BJ (cell line): ENCODE measurements at regions not wholly inside any gene's neighbourhood (a gene's known extent, or its start where the extent isn't known, plus 50 kb on each side); places are given as distances from the start of the nearest gene placed in this dataset.
A peak's percentile ranks its signal among the peaks of the same experiment; 100 is the strongest.
"Not testable (repeated sequence)": the region's sequence is repeated elsewhere in the genome, so short reads cannot be mapped to it uniquely, and the experiment has no call there.

Experiments
- CTCF ChIA-PET: fragments of 350-600 bp; formaldehyde crosslinking; extraction: SDS; loops from one replicate; lab custom pipeline; 2021; ENCODE audit warnings: antibody characterized with exemption, inconsistent platforms; lab: Yijun Ruan, JAX
- POLR2A ChIA-PET: fragments of 300-600 bp; sonication (Branson Sonifier 250); formaldehyde crosslinking; extraction: SDS; loops from one replicate; lab custom pipeline; 2021; ENCODE audit warnings: antibody characterized with exemption; lab: Charles Lee
- DNase-seq: peaks from one replicate; pipeline ENCODE4 v3.0.0-alpha.2; 2011; ENCODE audit warnings: low read depth
- H3K27me3 ChIP-seq: 2 replicates; pipeline ENCODE4 v1.6.0; 2011; ENCODE audit warnings: low read length; ENCODE audit not compliant: control insufficient read depth, insufficient read depth
- H3K36me3 ChIP-seq: 2 replicates; pipeline ENCODE4 v1.5.1; 2011; ENCODE audit warnings: low read length; ENCODE audit not compliant: control insufficient read depth, insufficient read depth
- H3K4me3 ChIP-seq: 2 replicates; pipeline ENCODE4 v1.5.1; 2011; ENCODE audit warnings: low read depth, mild to moderate bottlenecking, control low read depth, low read length
- CTCF ChIP-seq: IDR thresholded peaks from 2 replicates; pipeline ENCODE4 v1.5.1; 2011; ENCODE audit warnings: low read depth, mild to moderate bottlenecking, control low read depth, inconsistent platforms, low read length, moderate library complexity; ENCODE audit not compliant: insufficient read depth

- CTCF ChIA-PET = interaction anchor here (1.3 kb wide), 1 partner anchor 1825 kb away, joined by 3 read pairs; no protein-coding TSS in a partner anchor
- POLR2A ChIA-PET = interaction anchor here (0.5 to 0.6 kb wide), 3 partner anchors 468 to 1383 kb away, joined by 3 read pairs; no protein-coding TSS in a partner anchor
- Histone ChIP-seq H3K27me3 (no peaks in the 10 kb centered on the region), H3K4me3 (no peak overlapping the region), H3K36me3 (no peaks in the 10 kb centered on the region)
- DNase-seq = peak; percentile 88
- no peak for TF ChIP-seq CTCF
These were observed 346.9 kb upstream of the PSMD7 start for GRCh38 chr16:73949574-73950320.

GRCh38 chr16:73945631-73946030 lies 351.0 kb upstream of the PSMD7 start:
- Histone ChIP-seq H3K4me3 (no peak overlapping the region), H3K36me3 (no peaks in the 10 kb centered on the region), H3K27me3 (no peaks in the 10 kb centered on the region)
- no peak for DNase-seq
- TF ChIP-seq CTCF = no peak
- ChIA-PET CTCF (interaction anchor here (2.0 kb wide), 1 partner anchor 11 kb away, joined by 7 read pairs; no protein-coding TSS in a partner anchor), POLR2A (no interaction called here)

GRCh38 chr16:73943184-73943583 lies 353.4 kb upstream of the PSMD7 start:
- H3K4me3 ChIP-seq, H3K27me3 ChIP-seq, CTCF ChIA-PET, H3K36me3 ChIP-seq, DNase-seq, POLR2A ChIA-PET: not testable (repeated sequence)

DNA sequence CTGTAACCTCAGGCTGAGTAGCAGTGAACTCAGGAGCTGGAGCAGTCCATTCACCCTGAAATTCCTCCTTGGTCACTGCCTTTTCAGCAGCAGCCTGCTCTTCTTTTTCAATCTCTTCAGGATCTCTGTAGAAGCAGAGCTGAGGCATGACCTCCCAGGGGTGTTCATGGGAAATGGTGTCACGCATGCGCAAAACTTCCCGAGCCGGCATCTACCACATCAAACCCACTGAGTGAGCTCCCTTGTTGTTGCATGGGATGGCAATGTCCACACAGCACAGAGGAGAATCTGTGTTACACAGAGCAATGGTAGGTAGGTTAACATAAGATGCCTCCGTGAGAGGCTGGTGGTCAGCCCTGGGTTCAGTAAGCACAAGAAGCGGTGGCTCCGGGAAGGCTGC lies 355.8 kb upstream of the PSMD7 start:
- H3K36me3 ChIP-seq, POLR2A ChIA-PET, CTCF ChIA-PET, H3K4me3 ChIP-seq, DNase-seq, H3K27me3 ChIP-seq: not testable (repeated sequence)

- POLR2A ChIA-PET = no interaction called here
- DNase-seq = no peak
- CTCF ChIA-PET = no interaction called here
These were observed 372.7 kb upstream of the PSMD7 start for GRCh38 chr16:73923951-73924350.

More at GRCh38 chr16:73923951-73924350, 372.7 kb upstream of the PSMD7 start:
- Histone ChIP-seq H3K27me3 (no peaks in the 10 kb centered on the region), H3K4me3 (no peak overlapping the region), H3K36me3 (no peaks in the 10 kb centered on the region)
- TF ChIP-seq CTCF = no peak
